Colonic mucosa (tissue), 4 donors: ENCODE measurements at regions not wholly inside any gene's neighbourhood (a gene's known extent, or its start where the extent isn't known, plus 50 kb on each side); places are given as distances from the start of the nearest gene placed in this dataset.

ENCODE experiments used
- DNase-seq: peaks from one replicate; pipeline ENCODE4 v3.0.0-alpha.2; 2020
- H3K27ac ChIP-seq: fragments of 200-600 bp; one replicate; pipeline ENCODE4 v1.8.0; 2021
- H3K27me3 ChIP-seq: fragments of 200-600 bp; one replicate; pipeline ENCODE4 v1.8.0; 2021
- H3K36me3 ChIP-seq: fragments of 200-600 bp; one replicate; pipeline ENCODE4 v1.8.0; 2021
- H3K4me1 ChIP-seq: fragments of 200-600 bp; one replicate; pipeline ENCODE4 v1.8.0; 2021; ENCODE audit warnings: mild to moderate bottlenecking
- H3K4me3 ChIP-seq: fragments of 200-600 bp; one replicate; pipeline ENCODE4 v1.8.0; 2021
- H3K9ac ChIP-seq, 2 donors: one replicate each; pipeline ENCODE4 v1.7.0; 2013; ENCODE audit warnings: control low read depth in 2 of 2, low read depth in 2 of 2, low read length in 2 of 2
- H3K9me3 ChIP-seq: fragments of 200-600 bp; one replicate; pipeline ENCODE4 v1.8.0; 2021
- intact Hi-C: fragments of 100-400 bp; cut with DNase I; formaldehyde crosslinking; loops from one replicate; pipeline ENCODE4 v1.14.1; 2022
- TF ChIP-seq, protein P1 (sequence below): fragments of 200-600 bp; IDR thresholded peaks from one replicate; pipeline ENCODE4 v1.8.0; 2022; ENCODE audit warnings: antibody characterized with exemption, mild to moderate bottlenecking
- donor health status: healthy.
- donor health status: DM: no; HTN: no; CAD: no.
- donor health status: DM: no; HTN: no; CAD: no.

DNA sequence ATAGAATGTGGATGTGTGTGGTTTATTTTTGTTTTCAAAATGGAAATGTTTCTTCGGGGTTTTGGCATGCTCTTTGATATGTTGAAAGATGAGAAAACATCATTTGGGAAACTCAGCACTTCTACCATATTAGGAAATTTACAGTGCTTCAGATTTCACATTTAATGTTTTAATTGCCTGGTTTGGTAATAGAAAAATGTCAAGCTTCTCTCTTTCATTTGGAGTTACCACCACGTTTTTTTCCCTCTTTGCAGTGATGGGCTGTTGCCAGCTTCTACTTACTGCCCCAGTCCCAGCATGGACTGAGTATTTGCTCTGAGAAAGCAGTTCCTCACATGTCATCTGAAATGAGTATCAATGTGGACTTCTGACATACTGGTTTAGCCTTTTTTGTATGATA lies 267.7 kb downstream of the PRL start:
- H3K9me3 ChIP-seq = no peaks in the 10 kb centered on the region
- no peaks in the 10 kb centered on the region for H3K4me1 ChIP-seq
- H3K9ac ChIP-seq = no peak overlapping the region
- no peaks in the 10 kb centered on the region for H3K36me3 ChIP-seq
- H3K27me3 ChIP-seq = no peaks in the 10 kb centered on the region
- no peak overlapping the region for H3K4me3 ChIP-seq
- intact Hi-C loops = no loop called here
- DNase-seq = no peak
- TF ChIP-seq, protein P1, sequence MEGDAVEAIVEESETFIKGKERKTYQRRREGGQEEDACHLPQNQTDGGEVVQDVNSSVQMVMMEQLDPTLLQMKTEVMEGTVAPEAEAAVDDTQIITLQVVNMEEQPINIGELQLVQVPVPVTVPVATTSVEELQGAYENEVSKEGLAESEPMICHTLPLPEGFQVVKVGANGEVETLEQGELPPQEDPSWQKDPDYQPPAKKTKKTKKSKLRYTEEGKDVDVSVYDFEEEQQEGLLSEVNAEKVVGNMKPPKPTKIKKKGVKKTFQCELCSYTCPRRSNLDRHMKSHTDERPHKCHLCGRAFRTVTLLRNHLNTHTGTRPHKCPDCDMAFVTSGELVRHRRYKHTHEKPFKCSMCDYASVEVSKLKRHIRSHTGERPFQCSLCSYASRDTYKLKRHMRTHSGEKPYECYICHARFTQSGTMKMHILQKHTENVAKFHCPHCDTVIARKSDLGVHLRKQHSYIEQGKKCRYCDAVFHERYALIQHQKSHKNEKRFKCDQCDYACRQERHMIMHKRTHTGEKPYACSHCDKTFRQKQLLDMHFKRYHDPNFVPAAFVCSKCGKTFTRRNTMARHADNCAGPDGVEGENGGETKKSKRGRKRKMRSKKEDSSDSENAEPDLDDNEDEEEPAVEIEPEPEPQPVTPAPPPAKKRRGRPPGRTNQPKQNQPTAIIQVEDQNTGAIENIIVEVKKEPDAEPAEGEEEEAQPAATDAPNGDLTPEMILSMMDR = no peak
- no peak overlapping the region for H3K27ac ChIP-seq

DNA sequence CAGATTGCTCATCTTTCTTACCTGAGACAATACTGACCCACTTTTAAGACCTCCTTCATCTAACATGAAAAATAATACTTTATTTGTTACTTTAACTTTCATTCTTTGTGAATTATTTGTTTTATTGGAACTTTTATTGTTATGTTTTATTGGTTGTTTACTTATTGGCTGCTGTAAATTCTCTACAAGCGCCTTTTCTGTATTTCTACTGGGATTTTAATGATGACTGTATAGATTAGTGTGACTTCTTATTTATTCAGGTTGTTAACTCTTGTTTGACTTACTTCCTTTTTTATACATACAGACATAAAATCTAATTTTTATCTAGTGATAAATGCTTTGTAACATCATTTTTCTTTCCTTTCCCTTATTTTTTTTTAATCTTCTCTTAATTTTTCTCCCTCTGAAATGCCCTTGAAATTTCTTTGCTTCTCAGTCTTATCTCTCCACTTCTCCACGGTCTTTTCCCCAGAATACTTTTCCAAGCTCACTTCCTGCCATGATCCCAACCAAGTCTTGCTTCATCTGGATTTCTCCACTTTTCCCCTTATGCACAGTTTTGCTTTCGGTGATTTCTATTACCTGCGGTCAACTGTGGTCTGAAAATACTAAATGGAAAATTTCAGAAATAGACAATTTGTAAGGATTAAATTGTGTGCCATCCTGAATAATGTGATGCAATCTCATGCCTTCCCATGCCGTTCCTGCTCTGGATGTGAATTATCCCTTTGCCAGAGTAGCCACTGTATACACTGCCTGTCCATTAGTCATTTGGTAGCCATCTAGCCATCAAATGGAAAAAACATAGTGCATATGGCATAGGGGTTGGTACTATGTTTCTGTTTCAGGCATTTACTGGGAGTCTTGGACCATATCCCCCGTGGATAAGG lies 265.9 kb downstream of the PRL start:
- H3K27ac ChIP-seq = no peak overlapping the region
- intact Hi-C loops = no loop called here
- H3K9ac ChIP-seq = no peak overlapping the region
- TF ChIP-seq, protein P1 = no peak
- no peaks in the 10 kb centered on the region for H3K27me3 ChIP-seq
- no peaks in the 10 kb centered on the region for H3K4me1 ChIP-seq
- H3K36me3 ChIP-seq = no peaks in the 10 kb centered on the region
- H3K9me3 ChIP-seq = no peaks in the 10 kb centered on the region
- no peak overlapping the region for H3K4me3 ChIP-seq
- DNase-seq = no peak

DNA sequence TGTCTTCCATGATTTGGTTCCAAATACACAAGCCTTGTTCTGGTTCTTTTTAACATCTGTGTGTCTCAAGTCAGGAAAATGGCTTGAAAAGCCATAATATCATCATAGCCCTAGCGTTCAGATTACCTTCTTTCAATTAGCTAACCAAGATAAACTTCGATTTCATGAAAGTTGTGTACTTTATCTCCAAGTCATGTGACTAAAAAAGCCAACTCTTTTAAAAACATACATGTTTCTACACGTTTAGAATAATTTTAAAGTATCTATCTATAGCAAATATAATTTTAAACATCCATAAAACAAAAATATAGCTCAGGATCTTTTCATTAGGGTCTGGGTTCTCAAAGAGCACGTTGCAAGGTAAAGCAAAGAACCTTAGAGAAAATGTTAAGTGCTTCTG lies 261.1 kb downstream of the PRL start:
- Histone ChIP-seq H3K27me3 (no peaks in the 10 kb centered on the region), H3K4me1 (no peaks in the 10 kb centered on the region), H3K4me3 (no peak overlapping the region), H3K36me3 (no peaks in the 10 kb centered on the region), H3K9me3 (no peaks in the 10 kb centered on the region), H3K9ac (no peak overlapping the region), H3K27ac (no peak overlapping the region)
- intact Hi-C loops = no loop called here
- no peak for DNase-seq
- TF ChIP-seq, protein P1 = no peak

DNA sequence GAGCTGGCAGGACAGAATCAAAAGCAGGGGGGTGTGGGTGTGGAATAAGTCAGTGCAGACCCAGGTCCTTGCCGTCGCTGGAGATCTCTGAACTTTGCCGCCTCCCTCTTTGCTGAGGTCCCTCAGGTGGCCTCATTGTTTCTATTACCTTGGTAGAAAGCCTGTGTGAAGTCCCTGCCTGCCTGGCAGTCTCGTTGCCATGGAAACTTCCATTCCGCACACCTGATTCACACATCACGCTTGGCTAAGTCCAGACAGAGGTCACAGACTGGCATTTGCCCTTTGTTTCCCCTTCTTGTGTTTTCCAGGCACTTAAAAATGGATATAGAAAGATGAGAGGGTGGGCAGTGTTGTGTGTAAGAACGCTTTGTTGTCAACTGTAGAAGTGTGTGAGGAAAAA lies 260.6 kb downstream of the PRL start:
- Histone ChIP-seq H3K4me1 (no peaks in the 10 kb centered on the region), H3K27me3 (no peaks in the 10 kb centered on the region), H3K9ac (no peak overlapping the region), H3K27ac (no peak overlapping the region), H3K9me3 (no peaks in the 10 kb centered on the region), H3K4me3 (no peak overlapping the region), H3K36me3 (no peaks in the 10 kb centered on the region)
- no peak for DNase-seq
- TF ChIP-seq, protein P1 = no peak
- intact Hi-C loops = no loop called here

DNA sequence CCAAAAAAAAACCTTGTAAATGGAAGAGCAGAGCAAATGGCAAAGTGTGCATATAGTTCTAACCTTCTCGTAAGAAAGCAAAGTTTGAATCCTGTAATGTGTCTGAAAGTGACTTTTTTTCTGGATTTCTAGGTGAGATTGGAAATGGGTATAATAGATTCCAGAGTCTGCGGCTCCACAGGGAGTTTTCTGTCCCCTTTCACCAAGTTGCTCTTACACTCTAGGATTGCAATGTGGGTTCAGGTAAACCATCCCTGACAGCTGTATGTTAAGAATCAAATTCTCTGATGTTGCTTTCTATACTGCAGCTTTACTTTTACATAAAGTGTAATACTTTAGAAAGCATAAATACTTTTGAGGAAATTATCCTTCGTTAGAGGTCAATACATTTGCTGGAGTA lies 260.1 kb downstream of the PRL start:
- Histone ChIP-seq H3K27ac (no peak overlapping the region), H3K9ac (no peak overlapping the region), H3K36me3 (no peaks in the 10 kb centered on the region), H3K4me1 (no peaks in the 10 kb centered on the region), H3K4me3 (no peak overlapping the region), H3K27me3 (no peaks in the 10 kb centered on the region), H3K9me3 (no peaks in the 10 kb centered on the region)
- intact Hi-C loops = no loop called here
- TF ChIP-seq, protein P1 = no peak
- no peak for DNase-seq
